Kidney capillary endothelial cell (primary cell): ENCODE measurements at regions not wholly inside any gene's neighbourhood (a gene's known extent, or its start where the extent isn't known, plus 50 kb on each side); places are given as distances from the start of the nearest gene placed in this dataset.

ENCODE experiments used
- DNase-seq: peaks from one replicate; pipeline ENCODE4 v3.0.0-alpha.2; 2018; ENCODE audit warnings: low spot score

- no peak for DNase-seq
Observed at GRCh38 chr5:51802551-51803184, 419.4 kb downstream of the ISL1 start.

GRCh38 chr5:51806677-51807076, 423.4 kb downstream of the ISL1 start:
- peak; percentile 38 for DNase-seq

GRCh38 chr5:51810592-51810991, 427.3 kb downstream of the ISL1 start:
- peak; percentile 37 for DNase-seq

GRCh38 chr5:51811883-51812471, 428.7 kb downstream of the ISL1 start:
- no peak for DNase-seq

- DNase-seq, result peak; percentile 12
Observed at GRCh38 chr5:51814817-51815216, 431.6 kb downstream of the ISL1 start.

- no peak for DNase-seq
Observed at GRCh38 chr5:51816427-51816826, 433.2 kb downstream of the ISL1 start.

- no peak for DNase-seq
Observed at GRCh38 chr5:51821697-51822096, 438.4 kb downstream of the ISL1 start.

- DNase-seq, result peak; percentile 58
Observed at GRCh38 chr5:51829230-51829629, 446.0 kb downstream of the ISL1 start.

- DNase-seq, result no peak
Observed at GRCh38 chr5:51829691-51830090, 446.4 kb downstream of the ISL1 start.

- no peak for DNase-seq
Observed at GRCh38 chr5:51832934-51833470, 449.8 kb downstream of the ISL1 start.

GRCh38 chr5:51838459-51838858, 455.2 kb downstream of the ISL1 start:
- DNase-seq, result no peak

GRCh38 chr5:51843893-51844292, 460.6 kb downstream of the ISL1 start:
- no peak for DNase-seq

- DNase-seq, result no peak
Observed at GRCh38 chr5:51846015-51846414, 462.8 kb downstream of the ISL1 start.

- no peak for DNase-seq
Observed at GRCh38 chr5:51859624-51860023, 476.4 kb downstream of the ISL1 start.

GRCh38 chr5:51860532-51861018, 477.3 kb downstream of the ISL1 start:
- no peak for DNase-seq

- no peak for DNase-seq
Observed at GRCh38 chr5:51872144-51872543, 488.9 kb downstream of the ISL1 start.

- no peak for DNase-seq
Observed at GRCh38 chr5:51881901-51882300, 498.7 kb downstream of the ISL1 start.

GRCh38 chr5:51882647-51883046, 499.4 kb downstream of the ISL1 start:
- no peak for DNase-seq

- DNase-seq, result no peak
Observed at GRCh38 chr5:51889703-51890102, 506.5 kb downstream of the ISL1 start.

- no peak for DNase-seq
Observed at GRCh38 chr5:51890435-51891116, 507.3 kb downstream of the ISL1 start.

GRCh38 chr5:51892680-51893079, 509.4 kb downstream of the ISL1 start:
- no peak for DNase-seq

- DNase-seq, result no peak
Observed at GRCh38 chr5:51895834-51896233, 512.6 kb downstream of the ISL1 start.

- no peak for DNase-seq
Observed at GRCh38 chr5:51902512-51902911, 519.3 kb downstream of the ISL1 start.
